SU-DHL-6 (cell line): ENCODE measurements at regions not wholly inside any gene's neighbourhood (a gene's known extent, or its start where the extent isn't known, plus 50 kb on each side); places are given as distances from the start of the nearest gene placed in this dataset.

Experiments
- CTCF ChIP-seq: fragments of 200-600 bp; sonication (generic); IDR thresholded peaks from one replicate; pipeline ENCODE4 v1.5.1; 2017; ENCODE audit warnings: antibody characterized with exemption, mild to moderate bottlenecking, low read length, moderate library complexity; ENCODE audit not compliant: insufficient read depth, poor library complexity, severe bottlenecking
- EZH2phosphoT487 ChIP-seq: fragments of 200-600 bp; sonication (generic), shearing (Covaris generic); conservative IDR thresholded peaks from 2 replicates; pipeline ENCODE4 v1.6.1; 2018; ENCODE audit warnings: mild to moderate bottlenecking, antibody characterized with exemption, low read length, moderate library complexity, mixed read lengths

GRCh38 chr10:3411044-3411443, 238.5 kb upstream of the PITRM1 start:
- no peak for TF ChIP-seq CTCF
- TF ChIP-seq EZH2phosphoT487 = no peak
